ENCODE measurements at regions not wholly inside any gene's neighbourhood (a gene's known extent, or its start where the extent isn't known, plus 50 kb on each side); places are given as distances from the start of the nearest gene placed in this dataset.

- Histone ChIP-seq H3K9me3 (no peaks in the 10 kb centered on the region), H3K27me3 (no peaks in the 10 kb centered on the region), H3K36me3 (no peaks in the 10 kb centered on the region), H3K27ac (no peak overlapping the region), H3K4me1 (peaks cover 0 to 44% (median 5%) of the 10 kb centered on the region in 4 donors), H3K4me3 (no peak overlapping the region)
- no peak for TF ChIP-seq POLR2A (IDR thresholded peaks at IDR 0.05)
- no peak for TF ChIP-seq EP300 (IDR thresholded peaks at IDR 0.05)
- TF ChIP-seq CTCF (IDR thresholded peaks at IDR 0.05): no peak
- WGBS, 2 donors: 52 to 57% methylated on average over 3 of the region's 3 CpGs
- no peak for DNase-seq (ENCODE audit: low spot score in 2 of 2)
Observed at GRCh38 chr5:125150041-125150669, 403.7 kb upstream of the ZNF608 start.

- DNase-seq (ENCODE audit: low spot score in 2 of 2): peak in 1 of 2 donors; percentile 13
- Histone ChIP-seq H3K9me3 (no peaks in the 10 kb centered on the region), H3K27ac (peak overlapping the region in 3 of 4 donors; percentile 48 to 82 (median 61)), H3K27me3 (no peaks in the 10 kb centered on the region), H3K36me3 (no peaks in the 10 kb centered on the region), H3K4me3 (no peak overlapping the region), H3K4me1 (peaks cover 0 to 44% (median 5%) of the 10 kb centered on the region in 4 donors)
- 26 to 54% methylated on average over 4 of the region's 4 CpGs for WGBS, 2 donors
- TF ChIP-seq EP300 (IDR thresholded peaks at IDR 0.05): peak in 1 of 2 donors; percentile 79
- TF ChIP-seq POLR2A (IDR thresholded peaks at IDR 0.05): no peak
Observed at GRCh38 chr5:125151150-125151900, 404.9 kb upstream of the ZNF608 start.

GRCh38 chr5:125152044-125152443 is 405.6 kb upstream of the ZNF608 start:
- no peaks in the 10 kb centered on the region for H3K9me3 ChIP-seq
- no peak for DNase-seq (ENCODE audit: low spot score in 2 of 2)
- WGBS, 2 donors: 34 to 54% methylated on average over 4 of the region's 4 CpGs
- H3K4me3 ChIP-seq: no peak overlapping the region
- H3K4me1 ChIP-seq: peaks cover 0 to 44% (median 5%) of the 10 kb centered on the region in 4 donors
- TF ChIP-seq CTCF (IDR thresholded peaks at IDR 0.05) (no peak), POLR2A (IDR thresholded peaks at IDR 0.05) (no peak), EP300 (IDR thresholded peaks at IDR 0.05) (no peak)
- no peaks in the 10 kb centered on the region for H3K27me3 ChIP-seq
- H3K27ac ChIP-seq: peak overlapping the region in 3 of 4 donors; percentile 48 to 82 (median 61)
- H3K36me3 ChIP-seq: no peaks in the 10 kb centered on the region

- no peak for TF ChIP-seq CTCF (IDR thresholded peaks at IDR 0.05)
- no peak for TF ChIP-seq EP300 (IDR thresholded peaks at IDR 0.05)
- 91 to 92% methylated on average over 13 of the region's 13 CpGs for WGBS, 2 donors
Observed at GRCh38 chr5:125152461-125153189, 406.2 kb upstream of the ZNF608 start.

GRCh38 chr5:125153231-125153630 is 406.8 kb upstream of the ZNF608 start:
- no peaks in the 10 kb centered on the region for H3K27me3 ChIP-seq
- H3K9me3 ChIP-seq: no peaks in the 10 kb centered on the region
- H3K4me1 ChIP-seq: peaks cover 0 to 44% (median 5%) of the 10 kb centered on the region in 4 donors
- no peak for TF ChIP-seq POLR2A (IDR thresholded peaks at IDR 0.05)
- no peak for TF ChIP-seq EP300 (IDR thresholded peaks at IDR 0.05)
- TF ChIP-seq CTCF (IDR thresholded peaks at IDR 0.05): no peak
- DNase-seq (ENCODE audit: low spot score in 2 of 2): no peak
- 42 to 47% methylated on average over 6 of the region's 6 CpGs for WGBS, 2 donors
- H3K4me3 ChIP-seq: no peak overlapping the region
- peak overlapping the region in 2 of 4 donors; percentile 32 to 82 for H3K27ac ChIP-seq
- no peaks in the 10 kb centered on the region for H3K36me3 ChIP-seq

More at GRCh38 chr5:125152461-125153189, 406.2 kb upstream of the ZNF608 start:
- Histone ChIP-seq H3K9me3 (no peaks in the 10 kb centered on the region), H3K4me3 (no peak overlapping the region), H3K27me3 (no peaks in the 10 kb centered on the region), H3K36me3 (no peaks in the 10 kb centered on the region), H3K4me1 (peaks cover 0 to 44% (median 5%) of the 10 kb centered on the region in 4 donors), H3K27ac (peak overlapping the region in 2 of 4 donors; percentile 32 to 82)
- DNase-seq (ENCODE audit: low spot score in 2 of 2): no peak

Measured in tibial nerve (tissue), 4 donors.